ENCODE measurements at regions not wholly inside any gene's neighbourhood (a gene's known extent, or its start where the extent isn't known, plus 50 kb on each side); places are given as distances from the start of the nearest gene placed in this dataset.

DNA sequence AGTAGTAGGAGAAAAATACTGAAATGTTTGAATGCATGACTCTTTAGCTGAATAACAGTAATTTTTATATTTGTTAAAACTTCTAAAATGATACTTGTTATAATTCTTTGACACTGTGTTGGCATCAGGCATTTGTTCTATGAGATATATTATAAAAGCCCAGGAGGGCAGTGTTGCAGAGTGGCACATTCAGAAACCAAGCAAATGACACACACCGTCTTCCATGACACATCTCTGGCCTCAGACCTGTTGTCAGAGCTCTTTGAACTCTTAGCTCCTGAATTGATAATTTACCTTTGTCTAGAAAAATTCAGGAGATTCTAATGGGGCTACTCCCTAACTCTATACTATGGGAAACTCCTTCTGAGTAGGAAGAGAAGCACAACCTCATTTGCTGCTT, 62.4 kb upstream of the MDFIC start:
- TF ChIP-seq, protein P1, sequence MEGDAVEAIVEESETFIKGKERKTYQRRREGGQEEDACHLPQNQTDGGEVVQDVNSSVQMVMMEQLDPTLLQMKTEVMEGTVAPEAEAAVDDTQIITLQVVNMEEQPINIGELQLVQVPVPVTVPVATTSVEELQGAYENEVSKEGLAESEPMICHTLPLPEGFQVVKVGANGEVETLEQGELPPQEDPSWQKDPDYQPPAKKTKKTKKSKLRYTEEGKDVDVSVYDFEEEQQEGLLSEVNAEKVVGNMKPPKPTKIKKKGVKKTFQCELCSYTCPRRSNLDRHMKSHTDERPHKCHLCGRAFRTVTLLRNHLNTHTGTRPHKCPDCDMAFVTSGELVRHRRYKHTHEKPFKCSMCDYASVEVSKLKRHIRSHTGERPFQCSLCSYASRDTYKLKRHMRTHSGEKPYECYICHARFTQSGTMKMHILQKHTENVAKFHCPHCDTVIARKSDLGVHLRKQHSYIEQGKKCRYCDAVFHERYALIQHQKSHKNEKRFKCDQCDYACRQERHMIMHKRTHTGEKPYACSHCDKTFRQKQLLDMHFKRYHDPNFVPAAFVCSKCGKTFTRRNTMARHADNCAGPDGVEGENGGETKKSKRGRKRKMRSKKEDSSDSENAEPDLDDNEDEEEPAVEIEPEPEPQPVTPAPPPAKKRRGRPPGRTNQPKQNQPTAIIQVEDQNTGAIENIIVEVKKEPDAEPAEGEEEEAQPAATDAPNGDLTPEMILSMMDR (IDR thresholded peaks at IDR 0.05; ENCODE audit: insufficient read depth, low read length, poor library complexity, severe bottlenecking) = no peak
- Histone ChIP-seq H3K4me3 (ENCODE audit: low read depth, low read length) (no peak overlapping the region), H3K36me3 (ENCODE audit: control insufficient read depth, insufficient read depth, low read length) (no peaks in the 10 kb centered on the region), H3K27me3 (ENCODE audit: control insufficient read depth, insufficient read depth, low read length) (no peaks in the 10 kb centered on the region)
- no peak for DNase-seq (ENCODE audit: low read depth)

- H3K27me3 ChIP-seq (ENCODE audit: control insufficient read depth, insufficient read depth, low read length) = no peaks in the 10 kb centered on the region
- no peaks in the 10 kb centered on the region for H3K36me3 ChIP-seq (ENCODE audit: control insufficient read depth, insufficient read depth, low read length)
- DNase-seq (ENCODE audit: low read depth) = no peak
- no peak overlapping the region for H3K4me3 ChIP-seq (ENCODE audit: low read depth, low read length)
- TF ChIP-seq, protein P1 (IDR thresholded peaks at IDR 0.05; ENCODE audit: insufficient read depth, low read length, poor library complexity, severe bottlenecking) = no peak
Observed at GRCh38 chr7:114860206-114860605, 61.7 kb upstream of the MDFIC start.

GRCh38 chr7:114862406-114862805, 59.5 kb upstream of the MDFIC start:
- H3K36me3 ChIP-seq (ENCODE audit: control insufficient read depth, insufficient read depth, low read length) = no peaks in the 10 kb centered on the region
- H3K4me3 ChIP-seq (ENCODE audit: low read depth, low read length) = no peak overlapping the region
- DNase-seq (ENCODE audit: low read depth) = no peak
- H3K27me3 ChIP-seq (ENCODE audit: control insufficient read depth, insufficient read depth, low read length) = no peaks in the 10 kb centered on the region
- TF ChIP-seq, protein P1 (IDR thresholded peaks at IDR 0.05; ENCODE audit: insufficient read depth, low read length, poor library complexity, severe bottlenecking) = no peak

GRCh38 chr7:114864278-114864677, 57.6 kb upstream of the MDFIC start:
- no peaks in the 10 kb centered on the region for H3K27me3 ChIP-seq (ENCODE audit: control insufficient read depth, insufficient read depth, low read length)
- H3K4me3 ChIP-seq (ENCODE audit: low read depth, low read length) = no peak overlapping the region
- DNase-seq (ENCODE audit: low read depth) = no peak
- TF ChIP-seq, protein P1 (IDR thresholded peaks at IDR 0.05; ENCODE audit: insufficient read depth, low read length, poor library complexity, severe bottlenecking) = no peak
- no peaks in the 10 kb centered on the region for H3K36me3 ChIP-seq (ENCODE audit: control insufficient read depth, insufficient read depth, low read length)

- no peaks in the 10 kb centered on the region for H3K36me3 ChIP-seq (ENCODE audit: control insufficient read depth, insufficient read depth, low read length)
- TF ChIP-seq, protein P1 (IDR thresholded peaks at IDR 0.05; ENCODE audit: insufficient read depth, low read length, poor library complexity, severe bottlenecking) = peak; percentile 76
- DNase-seq (ENCODE audit: low read depth) = no peak
- no peaks in the 10 kb centered on the region for H3K27me3 ChIP-seq (ENCODE audit: control insufficient read depth, insufficient read depth, low read length)
- no peak overlapping the region for H3K4me3 ChIP-seq (ENCODE audit: low read depth, low read length)
Observed at GRCh38 chr7:114865564-114865963, 56.3 kb upstream of the MDFIC start.
